Mucosa of descending colon (tissue), 3 donors: ENCODE measurements at regions not wholly inside any gene's neighbourhood (a gene's known extent, or its start where the extent isn't known, plus 50 kb on each side); places are given as distances from the start of the nearest gene placed in this dataset.

Experiments
- ATAC-seq: fragments of 200-7000 bp; cut with Tn5 transposase; one replicate; pipeline ENCODE4 v1.9.1; 2020; ENCODE audit warnings: mild to moderate bottlenecking, moderate library complexity
- DNase-seq, 3 donors: peaks; one replicate each; pipeline ENCODE4 v3.0.0-alpha.2; 2020
- H3K36me3 ChIP-seq: fragments of 200-600 bp; one replicate; pipeline ENCODE4 v1.8.0; 2021; ENCODE audit warnings: low read depth, mild to moderate bottlenecking
- H3K4me1 ChIP-seq: fragments of 200-600 bp; one replicate; pipeline ENCODE4 v1.8.0; 2021; ENCODE audit warnings: low read depth, mild to moderate bottlenecking
- H3K4me3 ChIP-seq: fragments of 200-600 bp; one replicate; pipeline ENCODE4 v1.8.0; 2021; ENCODE audit warnings: mild to moderate bottlenecking
- H3K9me3 ChIP-seq: fragments of 200-600 bp; one replicate; pipeline ENCODE4 v1.8.0; 2021; ENCODE audit warnings: mild to moderate bottlenecking
- intact Hi-C, 2 donors: fragments of 100-400 bp; cut with DNase I in 1 of 2; cut with micrococcal nuclease in 1 of 2; formaldehyde crosslinking; loops; one replicate each; pipeline versions ENCODE4 v1.11.0 to v1.11.1; 2022; cut with DNase I, micrococcal nuclease
- TF ChIP-seq, protein P1 (sequence below): fragments of 200-600 bp; IDR thresholded peaks from one replicate; pipeline ENCODE4 v1.8.0; 2022; ENCODE audit warnings: antibody characterized with exemption, mild to moderate bottlenecking
- donor health status: DM: no; HTN: no; CAD: no; lungs with moderate emphysema.
- donor health status: DM: no; HTN: no; CAD: no.
- donor health status: DM: no; HTN: yes; CAD: no.

DNA sequence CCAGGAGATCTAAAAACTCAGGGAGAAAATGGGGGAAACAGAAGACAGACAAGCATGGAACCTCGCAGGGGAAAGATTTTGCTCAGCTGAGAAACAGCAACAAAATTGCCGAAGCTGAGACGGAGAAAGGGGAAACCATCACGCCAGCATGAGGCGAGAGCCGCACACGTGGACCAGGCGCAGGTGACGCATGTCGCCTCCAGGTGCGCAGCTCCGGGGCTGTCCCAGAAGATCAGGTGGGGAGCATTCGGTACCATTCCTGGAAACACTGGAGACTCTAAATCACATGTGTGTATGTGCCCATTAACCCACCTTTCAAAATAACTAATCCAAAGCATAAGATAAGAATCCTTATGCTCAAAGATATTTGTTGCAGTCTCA, 121.7 kb downstream of the BRD1 start:
- DNase-seq = no peak
- TF ChIP-seq, protein P1, sequence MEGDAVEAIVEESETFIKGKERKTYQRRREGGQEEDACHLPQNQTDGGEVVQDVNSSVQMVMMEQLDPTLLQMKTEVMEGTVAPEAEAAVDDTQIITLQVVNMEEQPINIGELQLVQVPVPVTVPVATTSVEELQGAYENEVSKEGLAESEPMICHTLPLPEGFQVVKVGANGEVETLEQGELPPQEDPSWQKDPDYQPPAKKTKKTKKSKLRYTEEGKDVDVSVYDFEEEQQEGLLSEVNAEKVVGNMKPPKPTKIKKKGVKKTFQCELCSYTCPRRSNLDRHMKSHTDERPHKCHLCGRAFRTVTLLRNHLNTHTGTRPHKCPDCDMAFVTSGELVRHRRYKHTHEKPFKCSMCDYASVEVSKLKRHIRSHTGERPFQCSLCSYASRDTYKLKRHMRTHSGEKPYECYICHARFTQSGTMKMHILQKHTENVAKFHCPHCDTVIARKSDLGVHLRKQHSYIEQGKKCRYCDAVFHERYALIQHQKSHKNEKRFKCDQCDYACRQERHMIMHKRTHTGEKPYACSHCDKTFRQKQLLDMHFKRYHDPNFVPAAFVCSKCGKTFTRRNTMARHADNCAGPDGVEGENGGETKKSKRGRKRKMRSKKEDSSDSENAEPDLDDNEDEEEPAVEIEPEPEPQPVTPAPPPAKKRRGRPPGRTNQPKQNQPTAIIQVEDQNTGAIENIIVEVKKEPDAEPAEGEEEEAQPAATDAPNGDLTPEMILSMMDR = no peak
- H3K9me3 ChIP-seq = peaks cover 4% of the 10 kb centered on the region
- H3K4me1 ChIP-seq = no peaks in the 10 kb centered on the region
- intact Hi-C loops = no loop called here
- H3K36me3 ChIP-seq = no peaks in the 10 kb centered on the region
- no peak overlapping the region for H3K4me3 ChIP-seq
- no peak for ATAC-seq

DNA sequence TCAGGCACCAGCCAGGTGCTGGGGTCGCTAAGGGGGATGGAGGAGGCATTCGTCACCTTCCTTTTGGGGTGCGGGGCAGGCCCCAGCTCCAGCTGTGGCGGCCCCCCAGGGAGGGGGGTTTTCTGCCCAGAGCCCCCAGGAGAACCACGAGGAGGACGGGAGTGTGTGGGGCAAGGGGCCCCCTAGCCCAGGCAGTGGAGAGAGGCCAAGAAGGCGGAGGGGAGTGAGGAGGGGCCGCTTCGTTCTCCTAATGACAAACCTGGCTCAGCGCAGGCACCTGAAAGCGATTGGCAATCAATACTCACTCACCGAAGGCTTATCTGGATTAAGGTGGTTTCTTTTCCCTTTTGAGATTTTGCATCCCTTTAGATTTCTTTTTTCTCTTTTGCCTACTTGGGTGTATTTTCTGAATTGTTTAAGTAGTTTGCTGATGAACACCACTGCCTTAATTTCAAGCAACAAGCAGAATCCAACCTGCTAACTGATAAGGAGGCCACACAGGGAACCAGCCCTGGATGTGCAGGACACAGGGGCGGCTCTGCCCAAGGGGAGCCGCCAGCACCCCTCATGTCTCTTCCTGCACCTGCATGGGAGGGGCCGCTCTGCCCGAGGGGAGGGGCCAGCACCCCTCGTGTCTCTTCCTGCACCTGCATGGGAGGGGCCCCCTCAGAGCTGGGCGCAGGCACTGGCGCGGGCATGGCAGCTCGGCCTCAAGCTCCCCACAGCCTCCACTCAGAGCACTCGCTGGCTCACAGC, 122.3 kb downstream of the BRD1 start:
- Histone ChIP-seq H3K4me1 (no peaks in the 10 kb centered on the region), H3K9me3 (peaks cover 4% of the 10 kb centered on the region), H3K4me3 (no peak overlapping the region), H3K36me3 (no peaks in the 10 kb centered on the region)
- intact Hi-C loops = no loop called here
- no peak for DNase-seq
- no peak for ATAC-seq
- TF ChIP-seq, protein P1 = no peak

GRCh38 chr22:49704345-49705215, 123.1 kb downstream of the BRD1 start:
- Histone ChIP-seq H3K4me3 (no peak overlapping the region), H3K36me3 (no peaks in the 10 kb centered on the region), H3K9me3 (peaks cover 4% of the 10 kb centered on the region), H3K4me1 (no peaks in the 10 kb centered on the region)
- TF ChIP-seq, protein P1 = no peak
- ATAC-seq = no peak
- intact Hi-C loops = no loop called here
- no peak for DNase-seq

DNA sequence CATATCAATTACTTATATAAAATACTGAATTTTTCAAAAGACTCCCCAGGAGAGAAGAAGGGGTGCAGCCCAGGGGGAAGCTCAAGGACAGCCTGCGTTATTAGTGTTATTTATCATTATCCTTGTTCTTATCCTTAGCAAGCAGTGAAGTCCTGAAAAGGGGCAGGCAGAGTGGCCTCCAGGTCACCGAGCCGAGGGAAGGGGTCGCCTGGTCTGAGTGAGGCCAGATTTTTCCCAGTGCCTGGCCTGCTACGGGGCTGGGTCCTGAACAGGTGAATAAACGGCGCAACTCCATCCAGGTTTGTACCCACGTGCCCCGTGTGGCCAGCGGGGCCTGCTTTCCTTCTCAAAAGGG, 123.7 kb downstream of the BRD1 start:
- TF ChIP-seq, protein P1 = no peak
- Histone ChIP-seq H3K36me3 (no peaks in the 10 kb centered on the region), H3K4me3 (no peak overlapping the region), H3K4me1 (no peaks in the 10 kb centered on the region), H3K9me3 (peaks cover 4% of the 10 kb centered on the region)
- intact Hi-C loops = no loop called here
- no peak for DNase-seq
- no peak for ATAC-seq

DNA sequence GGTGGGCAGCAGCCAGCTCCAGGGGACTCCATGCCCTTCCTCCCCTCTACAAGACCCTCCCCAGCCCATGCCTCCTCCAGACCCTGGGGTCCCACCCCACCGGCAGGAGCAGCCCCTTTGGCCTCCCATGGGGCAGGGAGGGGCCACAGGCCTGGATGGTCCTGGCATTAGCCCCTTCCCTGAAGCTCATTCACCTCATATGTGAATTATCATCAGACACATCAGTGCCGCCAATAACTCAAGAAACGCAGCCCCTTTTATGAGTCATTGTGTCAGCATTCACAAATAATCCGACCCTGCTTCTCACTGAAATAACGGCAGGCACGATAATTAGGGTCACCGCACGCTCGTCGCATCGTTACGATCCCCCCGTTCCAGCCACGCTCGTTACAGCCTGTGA, 124.2 kb downstream of the BRD1 start:
- DNase-seq (no peak), ATAC-seq (no peak)
- TF ChIP-seq, protein P1 = no peak
- intact Hi-C loops = no loop called here
- no peaks in the 10 kb centered on the region for H3K36me3 ChIP-seq
- H3K4me3 ChIP-seq = no peak overlapping the region
- no peaks in the 10 kb centered on the region for H3K4me1 ChIP-seq
- peaks cover 4% of the 10 kb centered on the region for H3K9me3 ChIP-seq
